ENCODE measurements at regions not wholly inside any gene's neighbourhood (a gene's known extent, or its start where the extent isn't known, plus 50 kb on each side); places are given as distances from the start of the nearest gene placed in this dataset.
"Not testable (repeated sequence)": the region's sequence is repeated elsewhere in the genome, so short reads cannot be mapped to it uniquely, and the experiment has no call there.

- Mint-ChIP-seq H3K27ac (no peak overlapping the region), H3K9me3 (peaks cover 11% of the 10 kb centered on the region), H3K4me1 (ENCODE audit: low read depth) (no peaks in the 10 kb centered on the region), H3K27me3 (no peaks in the 10 kb centered on the region), H3K4me3 (no peak overlapping the region), H3K36me3 (ENCODE audit: low read depth) (no peaks in the 10 kb centered on the region)
Measured at GRCh38 chr12:105864316-105864715, 274.4 kb downstream of the NUAK1 start.

GRCh38 chr12:105864901-105865300, 273.9 kb downstream of the NUAK1 start:
- Mint-ChIP-seq H3K4me1 (ENCODE audit: low read depth) (no peaks in the 10 kb centered on the region), H3K36me3 (ENCODE audit: low read depth) (no peaks in the 10 kb centered on the region), H3K9me3 (peaks cover 11% of the 10 kb centered on the region), H3K4me3 (no peak overlapping the region), H3K27me3 (peaks cover 2% of the 10 kb centered on the region), H3K27ac (no peak overlapping the region)

- no peaks in the 10 kb centered on the region for H3K36me3 Mint-ChIP-seq (ENCODE audit: low read depth)
- no peaks in the 10 kb centered on the region for H3K4me1 Mint-ChIP-seq (ENCODE audit: low read depth)
- peaks cover 12% of the 10 kb centered on the region for H3K9me3 Mint-ChIP-seq
- H3K27me3 Mint-ChIP-seq, result peaks cover 6% of the 10 kb centered on the region
- no peak overlapping the region for H3K27ac Mint-ChIP-seq
- H3K4me3 Mint-ChIP-seq, result no peak overlapping the region
Measured at GRCh38 chr12:105865886-105866285, 272.9 kb downstream of the NUAK1 start.

GRCh38 chr12:105874121-105874520, 264.6 kb downstream of the NUAK1 start:
- H3K4me1 Mint-ChIP-seq (ENCODE audit: low read depth), result no peaks in the 10 kb centered on the region
- peaks cover 10% of the 10 kb centered on the region for H3K9me3 Mint-ChIP-seq
- H3K27me3 Mint-ChIP-seq, result peaks cover 6% of the 10 kb centered on the region
- no peaks in the 10 kb centered on the region for H3K36me3 Mint-ChIP-seq (ENCODE audit: low read depth)
- no peak overlapping the region for H3K4me3 Mint-ChIP-seq
- H3K27ac Mint-ChIP-seq, result no peak overlapping the region

GRCh38 chr12:105876396-105876927, 262.3 kb downstream of the NUAK1 start:
- Mint-ChIP-seq H3K4me1 (ENCODE audit: low read depth) (no peaks in the 10 kb centered on the region), H3K27me3 (peaks cover 3% of the 10 kb centered on the region), H3K4me3 (no peak overlapping the region), H3K9me3 (no peaks in the 10 kb centered on the region), H3K27ac (no peak overlapping the region), H3K36me3 (ENCODE audit: low read depth) (no peaks in the 10 kb centered on the region)

GRCh38 chr12:105878964-105879363, 259.8 kb downstream of the NUAK1 start:
- no peaks in the 10 kb centered on the region for H3K36me3 Mint-ChIP-seq (ENCODE audit: low read depth)
- peaks cover 3% of the 10 kb centered on the region for H3K27me3 Mint-ChIP-seq
- no peaks in the 10 kb centered on the region for H3K9me3 Mint-ChIP-seq
- no peaks in the 10 kb centered on the region for H3K4me1 Mint-ChIP-seq (ENCODE audit: low read depth)
- H3K27ac Mint-ChIP-seq, result no peak overlapping the region
- H3K4me3 Mint-ChIP-seq, result no peak overlapping the region

GRCh38 chr12:105880824-105881388, 257.8 kb downstream of the NUAK1 start:
- peaks cover 3% of the 10 kb centered on the region for H3K27me3 Mint-ChIP-seq
- H3K36me3 Mint-ChIP-seq (ENCODE audit: low read depth), result no peaks in the 10 kb centered on the region
- H3K4me3 Mint-ChIP-seq, result no peak overlapping the region
- H3K4me1 Mint-ChIP-seq (ENCODE audit: low read depth), result no peaks in the 10 kb centered on the region
- H3K9me3 Mint-ChIP-seq, result no peaks in the 10 kb centered on the region
- no peak overlapping the region for H3K27ac Mint-ChIP-seq

- no peaks in the 10 kb centered on the region for H3K9me3 Mint-ChIP-seq
- no peaks in the 10 kb centered on the region for H3K4me1 Mint-ChIP-seq (ENCODE audit: low read depth)
- H3K27me3 Mint-ChIP-seq, result peaks cover 3% of the 10 kb centered on the region
- H3K36me3 Mint-ChIP-seq (ENCODE audit: low read depth), result no peaks in the 10 kb centered on the region
- H3K4me3 Mint-ChIP-seq, result no peak overlapping the region
- no peak overlapping the region for H3K27ac Mint-ChIP-seq
Measured at GRCh38 chr12:105882404-105882803, 256.4 kb downstream of the NUAK1 start.

- Mint-ChIP-seq H3K27ac (no peak overlapping the region), H3K4me1 (ENCODE audit: low read depth) (no peaks in the 10 kb centered on the region)
Measured at GRCh38 chr12:105887131-105887530, 251.6 kb downstream of the NUAK1 start.

GRCh38 chr12:105888696-105889095, 250.1 kb downstream of the NUAK1 start:
- Mint-ChIP-seq H3K36me3 (ENCODE audit: low read depth) (no peaks in the 10 kb centered on the region), H3K4me3 (no peak overlapping the region), H3K27me3 (no peaks in the 10 kb centered on the region), H3K9me3 (peaks cover 7% of the 10 kb centered on the region), H3K4me1 (ENCODE audit: low read depth) (no peaks in the 10 kb centered on the region), H3K27ac (no peak overlapping the region)

More at GRCh38 chr12:105887131-105887530, 251.6 kb downstream of the NUAK1 start:
- Mint-ChIP-seq H3K4me3 (no peak overlapping the region), H3K36me3 (ENCODE audit: low read depth) (no peaks in the 10 kb centered on the region), H3K27me3 (no peaks in the 10 kb centered on the region), H3K9me3 (peaks cover 7% of the 10 kb centered on the region)

- Mint-ChIP-seq H3K36me3 (ENCODE audit: low read depth) (no peaks in the 10 kb centered on the region), H3K9me3 (peaks cover 7% of the 10 kb centered on the region), H3K27ac (no peak overlapping the region), H3K27me3 (no peaks in the 10 kb centered on the region), H3K4me1 (ENCODE audit: low read depth) (no peaks in the 10 kb centered on the region), H3K4me3 (no peak overlapping the region)
Measured at GRCh38 chr12:105892362-105892910, 246.3 kb downstream of the NUAK1 start.

GRCh38 chr12:105895197-105895832, 243.4 kb downstream of the NUAK1 start:
- not testable (repeated sequence) for H3K27ac Mint-ChIP-seq, H3K9me3 Mint-ChIP-seq

GRCh38 chr12:105897311-105897725, 241.4 kb downstream of the NUAK1 start:
- H3K36me3 Mint-ChIP-seq (ENCODE audit: low read depth), result no peaks in the 10 kb centered on the region
- H3K27ac Mint-ChIP-seq, result no peak overlapping the region
- H3K4me3 Mint-ChIP-seq, result no peak overlapping the region
- H3K27me3 Mint-ChIP-seq, result no peaks in the 10 kb centered on the region
- H3K4me1 Mint-ChIP-seq (ENCODE audit: low read depth), result no peaks in the 10 kb centered on the region
- H3K9me3 Mint-ChIP-seq, result peaks cover 4% of the 10 kb centered on the region

More at GRCh38 chr12:105895197-105895832, 243.4 kb downstream of the NUAK1 start:
- H3K4me1 Mint-ChIP-seq (ENCODE audit: low read depth); H3K27me3 Mint-ChIP-seq; H3K36me3 Mint-ChIP-seq (ENCODE audit: low read depth); H3K4me3 Mint-ChIP-seq: not testable (repeated sequence)

GRCh38 chr12:105898271-105898670, 240.5 kb downstream of the NUAK1 start:
- H3K27me3 Mint-ChIP-seq; H3K4me1 Mint-ChIP-seq (ENCODE audit: low read depth); H3K27ac Mint-ChIP-seq; H3K36me3 Mint-ChIP-seq (ENCODE audit: low read depth); H3K9me3 Mint-ChIP-seq; H3K4me3 Mint-ChIP-seq: not testable (repeated sequence)

GRCh38 chr12:105899589-105899988, 239.2 kb downstream of the NUAK1 start:
- Mint-ChIP-seq H3K27ac (no peak overlapping the region), H3K27me3 (no peaks in the 10 kb centered on the region), H3K4me1 (ENCODE audit: low read depth) (no peaks in the 10 kb centered on the region), H3K9me3 (peaks cover 4% of the 10 kb centered on the region), H3K36me3 (ENCODE audit: low read depth) (no peaks in the 10 kb centered on the region), H3K4me3 (no peak overlapping the region)
